GM19455 (cell line): ENCODE measurements at regions not wholly inside any gene's neighbourhood (a gene's known extent, or its start where the extent isn't known, plus 50 kb on each side); places are given as distances from the start of the nearest gene placed in this dataset.
"Not testable (repeated sequence)": the region's sequence is repeated elsewhere in the genome, so short reads cannot be mapped to it uniquely, and the experiment has no call there.

Source experiments
- ATAC-seq: cut with Tn5 transposase; IDR thresholded peaks from one replicate; pipeline ENCODE4 v1.9.1; 2021; ENCODE audit not compliant: unreplicated experiment

DNA sequence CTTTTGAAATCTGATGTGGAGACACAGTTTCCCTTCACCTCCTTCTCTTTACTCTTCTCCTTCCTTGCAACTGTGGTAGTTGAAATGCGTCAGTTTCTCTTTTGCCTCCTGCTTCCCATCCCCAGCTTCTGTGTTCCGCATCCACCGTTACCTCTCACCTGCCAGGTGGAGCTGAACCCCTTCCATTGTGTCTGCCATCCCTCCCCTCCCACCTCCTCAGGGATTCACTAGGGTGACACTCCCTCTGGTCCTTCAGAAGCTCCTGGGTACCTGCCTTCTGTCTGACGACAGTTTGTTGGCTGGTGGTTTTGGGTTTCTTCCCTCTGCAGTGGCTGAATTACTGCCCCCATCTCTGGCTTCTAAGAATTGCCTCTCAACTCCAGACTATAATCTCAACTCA is 132.1 kb downstream of the SLC24A2 start:
- ATAC-seq: no peak

DNA sequence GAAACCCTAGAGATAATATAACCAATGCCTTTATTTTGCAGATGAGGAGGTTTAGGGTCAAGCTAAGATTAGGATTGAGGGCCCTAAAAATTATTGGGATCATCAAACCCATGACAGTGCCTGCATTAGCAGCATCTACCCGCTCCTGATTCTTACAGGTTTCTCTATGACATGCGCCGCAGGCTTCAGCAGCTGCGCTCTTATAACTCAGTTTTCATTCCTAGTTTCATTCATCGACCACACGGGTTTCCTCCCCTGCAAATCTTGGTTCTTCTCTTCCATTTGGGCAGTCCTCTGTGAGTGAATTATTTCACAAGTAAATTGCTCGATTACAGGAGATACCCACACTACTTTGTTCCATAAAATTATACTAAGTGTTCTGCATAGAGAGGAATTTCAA is 137.2 kb downstream of the SLC24A2 start:
- ATAC-seq: no peak

DNA sequence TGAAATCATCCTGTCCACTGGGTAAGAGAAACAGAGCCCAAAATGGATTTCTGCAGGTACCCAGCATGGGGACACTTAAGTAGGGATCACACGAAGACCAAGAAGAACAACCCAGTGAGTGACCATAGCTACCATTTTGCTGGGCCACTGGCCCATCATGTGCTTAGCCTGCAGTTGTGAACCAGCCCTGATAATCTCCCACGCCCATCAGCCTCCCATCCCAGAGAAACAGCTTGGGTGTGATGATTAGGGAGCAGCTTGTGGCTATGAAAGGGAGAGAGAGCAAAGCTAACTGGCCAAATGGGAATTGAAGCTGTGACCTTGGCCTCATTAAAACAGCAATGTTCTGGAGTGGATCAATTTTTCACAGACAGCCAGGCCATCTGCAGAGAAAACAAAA is 138.5 kb downstream of the SLC24A2 start:
- ATAC-seq: no peak

DNA sequence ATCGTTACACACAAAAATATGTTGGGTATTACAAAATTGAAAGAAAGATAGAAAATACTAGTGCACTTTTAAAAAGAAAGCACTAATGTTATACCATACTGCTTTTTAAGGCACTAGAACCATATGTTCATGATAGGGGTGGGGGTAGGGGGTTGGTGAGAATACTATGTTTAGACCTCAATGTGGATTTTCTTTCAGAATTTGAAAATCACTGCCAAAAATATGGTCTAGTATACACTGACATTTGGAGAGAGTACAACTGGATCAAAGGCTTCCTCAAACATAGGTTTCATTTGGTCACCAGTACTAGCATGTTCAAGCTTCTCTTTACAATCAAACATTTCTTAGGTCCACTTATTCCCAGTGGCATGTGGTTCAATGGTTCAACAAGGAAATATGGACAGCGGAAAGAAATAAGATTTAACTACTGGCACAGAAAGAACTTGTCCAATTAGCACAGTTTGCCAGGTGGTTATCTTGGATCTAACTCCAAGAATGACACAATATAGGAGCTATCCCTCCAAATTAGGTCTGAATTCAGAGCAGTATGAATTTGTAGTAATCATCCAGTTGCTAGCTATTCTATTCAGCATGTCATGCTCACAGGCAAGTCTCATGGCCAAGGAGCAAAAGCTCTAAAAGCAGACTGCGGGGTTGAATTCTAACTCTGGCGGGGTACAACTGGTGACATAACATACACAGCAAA is 139.3 kb downstream of the SLC24A2 start:
- no peak for ATAC-seq

DNA sequence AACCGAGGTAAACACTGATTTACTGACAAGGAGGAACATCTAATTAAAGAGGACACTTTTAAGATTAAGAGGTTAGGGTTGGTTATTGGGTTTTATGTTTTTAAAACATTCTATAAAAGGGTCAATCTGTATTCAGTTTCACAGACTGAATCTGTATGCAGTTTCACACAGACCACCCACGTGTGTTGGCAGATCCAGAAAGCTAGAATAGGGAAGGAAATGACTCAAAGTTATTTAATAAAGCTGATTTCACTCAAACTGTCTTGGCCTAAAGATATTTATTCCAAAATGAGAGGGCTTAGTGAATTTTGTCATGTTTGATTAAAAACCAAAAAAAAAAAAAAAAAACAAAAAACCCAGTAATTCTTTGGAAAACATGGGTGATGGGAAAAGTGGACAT is 140.2 kb downstream of the SLC24A2 start:
- ATAC-seq: no peak

DNA sequence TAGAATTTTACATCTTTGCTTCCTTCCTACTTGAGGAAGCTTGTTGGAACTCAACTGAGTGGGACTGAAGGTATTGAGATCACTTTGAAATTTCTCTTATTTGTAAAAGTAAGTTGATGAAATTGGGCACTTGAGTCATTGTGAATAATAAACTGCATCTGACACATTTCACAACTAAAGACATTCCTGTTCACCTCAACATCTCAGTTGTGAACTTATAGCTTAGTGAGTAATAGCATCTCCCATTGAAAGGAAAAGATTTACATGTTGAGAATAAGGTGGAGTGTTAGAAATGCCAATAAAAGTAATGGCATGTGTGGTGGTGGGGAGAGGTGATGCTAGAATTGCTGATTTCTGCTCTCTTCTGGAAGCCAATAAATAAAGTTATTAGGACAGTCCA is 145.0 kb downstream of the SLC24A2 start:
- ATAC-seq: no peak

DNA sequence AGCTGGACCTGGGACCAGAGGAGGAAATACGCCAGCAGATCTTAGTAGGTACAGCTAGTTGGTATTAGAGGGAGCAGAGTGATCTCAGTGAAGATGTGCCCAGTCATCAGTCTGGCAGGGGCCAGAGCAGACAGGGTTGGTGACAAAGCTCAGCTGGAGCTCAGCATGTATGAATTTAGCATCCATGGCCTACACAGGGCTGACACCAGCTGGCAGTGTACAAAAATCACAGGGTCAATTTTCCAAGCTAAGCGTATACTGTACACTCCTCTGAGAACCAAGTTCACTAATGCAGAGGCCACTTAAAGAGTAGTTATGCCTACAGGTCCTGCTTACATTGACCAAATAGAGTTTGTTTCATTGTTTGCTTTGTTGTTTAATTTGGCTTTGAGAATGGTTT is 146.6 kb downstream of the SLC24A2 start:
- ATAC-seq: no peak

DNA sequence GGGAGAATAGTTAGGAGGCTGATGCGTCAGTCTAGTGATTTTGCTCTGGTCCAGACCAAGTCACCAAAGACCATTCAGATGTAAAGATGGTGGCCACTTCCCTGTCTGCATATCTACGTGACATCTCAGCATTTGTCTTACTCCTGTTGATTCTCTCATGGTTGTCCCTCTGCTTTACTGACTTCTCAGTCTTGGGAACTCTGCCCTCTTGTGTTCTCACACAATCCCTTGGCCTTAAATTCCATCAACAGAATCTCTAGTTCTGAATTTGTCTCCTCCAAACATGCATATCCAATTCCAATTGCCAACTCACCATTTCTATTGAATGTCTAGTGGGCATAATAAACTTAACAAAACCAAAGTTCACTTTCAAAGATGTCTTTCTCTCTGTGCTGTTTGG is 147.8 kb downstream of the SLC24A2 start:
- no peak for ATAC-seq

DNA sequence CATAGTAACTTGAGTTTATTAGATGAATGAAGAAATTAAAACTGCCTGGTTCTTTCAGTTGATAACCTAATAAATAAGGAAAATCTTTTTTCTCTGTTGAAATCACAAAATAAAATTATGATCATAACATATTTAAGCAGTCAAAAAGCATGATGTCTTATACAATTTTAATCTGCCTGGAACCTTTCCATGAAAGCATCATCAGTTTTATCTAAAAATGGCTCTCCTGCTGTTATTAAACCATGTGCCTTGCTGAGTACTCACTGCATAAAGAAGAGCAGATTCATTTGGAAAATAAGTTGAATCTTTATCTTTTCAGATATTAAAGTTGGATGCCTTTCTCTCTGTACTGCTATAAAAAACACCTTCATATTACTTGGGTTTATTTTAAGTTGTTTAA is 148.8 kb downstream of the SLC24A2 start:
- ATAC-seq: no peak

DNA sequence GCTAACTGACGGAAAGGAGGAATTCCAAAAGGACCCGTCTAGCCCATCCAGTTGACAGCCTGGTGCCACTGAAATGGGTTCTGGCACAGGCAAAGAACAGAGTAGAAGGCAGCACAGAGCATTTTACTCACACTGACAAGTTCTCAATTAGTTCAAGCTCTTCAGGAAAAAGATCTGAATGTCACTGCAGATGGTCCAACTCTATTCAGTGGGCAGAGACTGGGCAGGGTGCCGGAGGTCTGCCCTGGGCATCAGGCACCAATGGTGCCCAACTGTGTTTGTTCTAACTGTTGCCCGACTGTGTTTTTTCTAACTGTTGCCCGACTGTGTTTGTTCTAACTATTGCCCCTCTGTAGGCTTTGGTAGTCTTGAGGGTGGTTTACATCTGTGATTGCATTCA is 151.8 kb downstream of the SLC24A2 start:
- ATAC-seq: no peak

DNA sequence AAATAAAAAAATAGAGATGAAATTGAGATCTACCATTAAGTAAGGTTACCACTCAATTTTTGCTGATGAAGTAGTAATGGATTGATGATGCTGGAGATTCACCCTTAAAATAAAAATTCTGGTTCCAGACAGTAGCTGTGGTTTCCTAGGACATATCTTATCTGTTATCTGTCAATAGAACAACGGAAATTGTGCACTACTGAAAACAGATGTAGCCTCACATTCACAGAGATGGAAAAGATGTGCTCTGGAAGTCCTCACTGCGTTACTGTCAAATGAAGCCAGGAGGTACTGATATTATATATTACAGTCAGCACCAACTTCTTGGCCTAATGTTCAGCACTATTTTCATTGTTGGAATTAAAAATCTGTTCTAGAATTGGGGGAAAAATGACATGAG is 154.0 kb downstream of the SLC24A2 start:
- ATAC-seq: no peak

DNA sequence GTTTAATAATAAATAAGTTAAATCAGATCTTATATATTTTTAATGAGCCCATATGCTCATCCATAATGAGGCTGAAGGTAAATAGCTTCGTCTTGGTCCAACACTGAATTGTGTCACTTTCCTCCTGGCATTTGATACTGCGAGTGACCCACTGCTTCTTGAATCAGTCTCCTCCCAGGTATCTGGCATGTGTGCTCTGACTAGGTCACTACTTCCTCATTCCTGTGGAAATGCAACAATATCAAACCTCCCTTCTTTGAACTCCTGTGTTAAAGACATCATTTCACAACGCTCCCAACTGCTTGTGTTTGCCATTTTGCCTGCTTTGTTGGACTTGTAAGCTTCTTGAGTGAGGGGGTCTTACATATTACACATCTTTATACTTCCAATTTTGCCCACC is 157.7 kb downstream of the SLC24A2 start:
- ATAC-seq: no peak

DNA sequence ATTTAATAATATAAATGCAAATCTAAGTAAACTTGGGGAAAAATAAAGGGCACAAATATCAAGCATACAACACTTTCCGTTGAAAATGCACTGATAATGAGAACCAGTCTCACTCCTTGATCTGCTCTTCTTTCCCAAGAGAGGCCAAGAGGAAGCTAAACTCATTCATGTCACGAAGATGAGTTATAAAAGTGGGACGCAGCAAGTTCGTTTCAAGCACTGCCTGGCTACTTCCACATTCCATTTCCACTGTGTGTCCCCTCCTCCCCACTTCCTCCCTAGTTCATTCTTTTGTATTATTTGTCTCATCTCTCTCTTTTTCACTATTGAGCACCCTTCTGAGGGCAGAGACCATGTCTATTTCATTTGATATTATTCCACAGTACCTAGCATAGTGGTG is 158.1 kb downstream of the SLC24A2 start:
- ATAC-seq: no peak

DNA sequence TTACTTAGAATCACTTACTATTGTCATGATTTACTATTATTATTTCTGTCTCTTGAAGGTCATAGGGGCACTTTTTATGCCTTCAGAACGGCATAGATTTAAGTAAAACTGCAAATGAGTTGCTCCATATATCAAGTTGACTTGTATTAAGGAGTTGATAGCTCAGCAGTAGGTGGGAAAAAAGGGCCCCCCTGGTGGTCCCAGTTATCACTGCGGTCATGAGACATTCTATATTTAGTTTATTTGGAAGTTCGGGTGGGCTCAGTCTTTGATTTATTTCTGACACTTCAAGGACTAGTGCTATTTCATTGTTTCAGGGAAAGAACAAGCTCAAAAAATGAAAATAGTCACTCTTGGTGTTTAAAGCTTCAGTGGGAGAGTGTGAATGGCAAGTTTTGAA is 159.3 kb downstream of the SLC24A2 start:
- ATAC-seq: no peak

DNA sequence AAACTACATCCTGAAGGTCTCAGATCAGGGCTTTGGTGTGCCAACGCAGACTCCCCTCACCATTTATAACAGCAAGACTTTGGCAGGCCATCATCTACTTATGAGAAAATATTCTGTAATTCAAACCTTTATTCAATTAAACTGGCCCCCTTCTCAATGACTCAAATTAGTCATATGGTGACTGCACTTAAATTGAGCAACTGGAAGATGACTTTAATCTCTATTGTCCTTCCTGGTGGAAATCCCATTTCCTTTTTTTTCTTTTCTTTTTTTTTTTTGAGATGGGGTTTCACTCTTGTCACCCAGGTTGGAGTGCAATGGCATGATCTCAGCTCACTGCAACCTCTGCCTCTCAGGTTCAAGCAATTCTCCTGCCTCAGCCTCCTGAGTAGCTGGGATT is 163.4 kb downstream of the SLC24A2 start:
- not testable (repeated sequence) for ATAC-seq

DNA sequence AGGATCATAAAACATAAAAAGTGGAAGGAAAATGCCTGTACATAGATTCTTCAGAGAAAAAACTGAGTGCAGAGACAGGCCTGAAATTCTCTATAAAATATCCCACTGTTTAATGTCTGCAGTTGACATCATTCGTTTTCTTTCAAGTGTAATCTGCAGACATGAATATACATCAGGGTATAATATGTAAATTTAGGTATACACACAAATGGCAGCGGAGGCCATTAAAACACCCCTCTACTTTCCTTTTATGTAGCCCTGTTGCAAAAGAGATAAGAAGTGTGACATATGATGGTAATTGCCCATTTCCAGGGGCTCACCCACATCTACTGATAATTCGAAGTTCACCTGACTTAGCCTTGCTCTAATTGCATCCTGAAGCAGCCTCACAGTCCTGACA is 164.3 kb downstream of the SLC24A2 start:
- no peak for ATAC-seq

DNA sequence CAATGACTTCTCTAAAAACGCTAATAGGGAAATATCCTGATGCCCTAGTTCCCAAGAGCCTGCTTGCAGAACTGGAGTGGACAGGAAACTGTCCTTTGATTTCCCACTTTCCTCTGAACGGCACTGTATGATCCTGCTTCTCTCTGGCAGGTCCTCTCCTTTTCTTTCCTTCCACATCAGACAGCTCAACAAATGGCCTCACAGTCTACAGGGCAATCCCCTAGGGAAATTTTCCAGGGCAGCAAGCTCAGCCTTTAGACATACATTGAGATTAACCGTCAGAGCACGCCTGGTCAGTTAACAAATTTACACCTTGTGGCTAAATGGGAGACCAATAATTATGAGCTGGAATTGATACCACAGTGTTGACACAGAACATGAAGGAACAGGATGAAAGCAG is 164.9 kb downstream of the SLC24A2 start:
- ATAC-seq: no peak

DNA sequence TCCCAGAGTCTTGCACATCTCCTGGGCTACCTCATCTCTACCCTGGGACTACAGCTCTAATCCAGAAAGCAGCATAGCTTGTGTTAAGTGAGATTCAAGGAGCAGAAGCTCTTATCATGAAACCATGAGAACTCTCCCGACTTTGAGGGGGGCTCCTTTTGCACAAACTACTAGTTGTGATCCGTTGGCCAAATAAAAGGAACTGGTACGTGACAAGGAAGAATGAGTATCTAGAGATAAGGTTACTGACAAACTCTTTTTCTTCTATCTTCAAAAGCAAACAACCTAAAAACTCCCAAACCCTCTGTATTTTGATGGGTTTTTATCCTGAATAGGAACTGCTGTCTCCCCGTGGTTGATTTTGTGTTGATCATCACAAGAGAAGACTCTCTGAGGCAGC is 168.5 kb downstream of the SLC24A2 start:
- ATAC-seq: no peak

DNA sequence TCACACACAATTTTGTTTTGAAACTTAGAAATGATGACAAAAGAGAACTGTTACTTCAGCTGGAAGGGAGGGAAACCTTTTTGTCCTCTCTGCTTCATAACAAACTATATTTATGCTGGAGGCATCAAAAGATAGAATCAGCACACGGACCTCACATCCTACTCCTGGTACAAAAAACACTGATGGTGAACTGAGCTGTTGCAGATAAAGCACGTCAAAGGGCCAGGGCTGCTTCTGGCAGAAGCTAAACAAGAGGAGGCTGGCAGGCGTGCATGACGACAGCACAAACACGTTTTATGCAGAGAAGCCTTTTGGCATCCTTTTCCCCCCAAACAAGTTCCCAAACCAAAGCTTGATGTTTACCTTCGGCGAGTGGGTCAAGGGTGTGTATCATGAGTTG is 169.6 kb downstream of the SLC24A2 start:
- ATAC-seq: no peak

DNA sequence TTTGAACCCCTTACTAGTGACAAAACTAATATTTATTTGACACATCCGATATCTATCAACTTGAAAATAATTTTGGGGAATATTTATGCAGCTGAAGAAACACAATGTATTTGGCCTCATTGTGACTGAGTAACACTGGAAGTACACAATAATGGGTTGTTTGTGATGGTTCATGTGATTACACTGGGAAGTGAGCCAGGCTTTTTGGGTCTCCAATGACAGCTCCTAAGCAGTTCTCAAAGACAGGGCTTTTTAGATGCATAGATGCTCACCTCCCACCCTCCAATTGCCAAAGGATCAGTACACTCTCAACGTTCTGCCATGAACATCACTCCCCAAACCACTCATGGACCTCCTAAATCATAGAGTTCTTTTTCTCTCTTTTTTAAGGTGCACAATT is 170.0 kb downstream of the SLC24A2 start:
- ATAC-seq: no peak

DNA sequence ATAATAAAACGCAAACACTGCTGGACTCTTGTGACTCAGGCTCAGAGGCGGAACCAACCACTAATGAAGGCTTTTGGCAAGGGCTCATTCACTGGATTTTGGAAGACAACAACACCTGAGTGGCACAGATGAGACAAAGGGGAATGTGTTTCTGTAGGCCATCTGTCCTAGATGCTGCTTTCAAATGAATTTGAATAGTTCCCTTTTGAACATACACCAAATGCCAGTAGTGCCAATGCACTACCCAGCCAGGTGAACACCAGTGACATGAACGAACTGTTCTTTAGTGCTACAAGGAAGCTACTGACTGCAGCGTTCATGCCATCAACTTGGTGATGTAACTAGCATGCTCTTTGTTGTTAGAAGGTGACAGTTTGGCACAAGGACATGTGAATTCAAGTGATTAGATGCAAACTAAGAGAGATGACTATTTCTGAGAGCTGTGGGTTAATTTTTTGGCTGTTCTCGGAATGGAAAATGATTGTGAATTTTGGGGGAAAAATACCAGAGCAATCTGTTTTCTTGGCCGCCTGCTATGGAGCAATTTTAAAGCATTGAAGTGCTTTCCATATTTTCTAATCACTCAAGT is 173.7 kb downstream of the SLC24A2 start:
- ATAC-seq: no peak

DNA sequence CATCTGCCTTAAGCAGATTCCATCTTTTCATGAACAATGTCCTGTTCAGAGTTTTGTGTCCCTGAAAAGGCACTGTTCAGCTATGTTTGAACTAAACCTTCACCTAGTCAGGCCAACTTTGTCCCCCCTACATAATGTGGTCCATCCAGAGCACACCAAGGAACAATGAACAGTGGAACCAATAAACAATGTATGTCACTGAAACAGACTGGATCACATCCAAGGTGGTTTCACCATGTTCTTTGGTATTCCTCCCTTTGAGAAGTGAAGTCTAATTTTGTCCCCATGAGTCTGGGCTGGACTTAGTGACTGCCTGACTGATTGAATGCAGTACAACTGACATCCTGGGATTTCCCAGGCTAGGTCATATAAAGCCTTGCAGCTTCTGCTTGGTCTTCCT is 174.5 kb downstream of the SLC24A2 start:
- no peak for ATAC-seq

DNA sequence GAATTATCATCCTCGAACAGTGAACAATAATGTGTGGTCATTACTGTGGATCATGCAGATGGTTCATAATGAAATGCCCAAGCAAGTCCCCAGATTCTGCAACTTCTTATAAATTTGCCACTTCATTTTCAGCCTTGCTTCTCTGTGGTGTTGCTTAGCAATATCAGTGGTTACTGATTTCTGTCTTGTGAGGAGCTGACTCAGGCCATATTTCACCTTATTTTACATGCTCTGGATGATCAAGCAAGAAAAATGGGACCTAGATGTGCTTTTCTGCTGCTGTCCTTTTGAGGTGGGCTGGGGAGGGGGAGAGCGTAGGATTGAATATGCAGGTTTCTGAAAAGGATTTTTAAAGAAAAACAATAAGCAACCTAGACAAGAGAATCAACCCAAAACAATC is 188.3 kb downstream of the SLC24A2 start:
- no peak for ATAC-seq
